SK-N-SH treated with all-trans-retinoic acid at 6 μM for 48 hours (cell line): ENCODE measurements at regions not wholly inside any gene's neighbourhood (a gene's known extent, or its start where the extent isn't known, plus 50 kb on each side); places are given as distances from the start of the nearest gene placed in this dataset.

ENCODE experiments used
- PATZ1 ChIP-seq: fragments of 250-450 bp; sonication (Bioruptor Pico); IDR thresholded peaks from 2 replicates; pipeline ENCODE4 v1.8.0; 2020; ENCODE audit warnings: mild to moderate bottlenecking, moderate library complexity, borderline replicate concordance
- ZFP30 ChIP-seq: fragments of 450-650 bp; formaldehyde crosslinking; IDR thresholded peaks from 2 replicates; pipeline ENCODE4 v1.5.0; 2022; ENCODE audit warnings: mild to moderate bottlenecking, moderate library complexity
- ZNF70 ChIP-seq: fragments of 450-650 bp; formaldehyde crosslinking; IDR thresholded peaks from 2 replicates; pipeline ENCODE4 v1.5.0; 2020; ENCODE audit warnings: mild to moderate bottlenecking, moderate library complexity
- TF ChIP-seq, protein P1 (sequence below): fragments of 250-450 bp; sonication (Bioruptor Pico); IDR thresholded peaks from 2 replicates; pipeline ENCODE4 v1.5.1; 2021; ENCODE audit warnings: mild to moderate bottlenecking, moderate library complexity

DNA sequence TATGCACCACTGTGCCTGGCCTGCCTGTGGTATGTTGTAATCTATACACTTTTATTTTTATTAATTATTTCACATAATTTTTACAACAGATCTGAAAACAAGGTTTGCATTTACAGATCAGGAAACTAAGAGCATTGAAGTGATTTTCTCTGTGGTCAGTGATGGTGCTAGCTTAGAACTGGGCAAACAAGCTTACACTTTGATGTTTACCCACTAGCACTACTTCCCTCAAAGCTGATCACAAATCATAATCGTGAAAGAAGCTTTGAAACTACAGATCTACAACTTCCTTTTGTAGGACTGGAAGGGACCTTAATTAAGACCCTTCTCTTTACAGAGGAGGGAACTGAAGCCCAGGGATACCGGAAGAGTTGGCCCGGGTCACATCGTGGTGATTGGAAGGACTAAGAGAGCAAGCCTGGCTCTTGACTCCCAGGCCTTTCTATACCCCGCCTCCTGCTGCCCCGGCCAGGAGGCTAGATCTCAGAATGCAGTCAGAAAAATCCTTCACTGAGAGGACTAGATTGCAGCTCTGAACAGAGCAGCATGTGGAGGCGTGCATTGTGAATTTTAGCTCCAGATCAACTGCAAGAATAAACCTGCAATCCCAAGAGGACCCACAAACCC lies 93.7 kb upstream of the ZNF827 start:
- TF ChIP-seq ZFP30 (CRISPR knock-in tag) = no peak
- no peak for TF ChIP-seq ZNF70
- TF ChIP-seq PATZ1 (CRISPR knock-in tag) = no peak
- TF ChIP-seq, protein P1, sequence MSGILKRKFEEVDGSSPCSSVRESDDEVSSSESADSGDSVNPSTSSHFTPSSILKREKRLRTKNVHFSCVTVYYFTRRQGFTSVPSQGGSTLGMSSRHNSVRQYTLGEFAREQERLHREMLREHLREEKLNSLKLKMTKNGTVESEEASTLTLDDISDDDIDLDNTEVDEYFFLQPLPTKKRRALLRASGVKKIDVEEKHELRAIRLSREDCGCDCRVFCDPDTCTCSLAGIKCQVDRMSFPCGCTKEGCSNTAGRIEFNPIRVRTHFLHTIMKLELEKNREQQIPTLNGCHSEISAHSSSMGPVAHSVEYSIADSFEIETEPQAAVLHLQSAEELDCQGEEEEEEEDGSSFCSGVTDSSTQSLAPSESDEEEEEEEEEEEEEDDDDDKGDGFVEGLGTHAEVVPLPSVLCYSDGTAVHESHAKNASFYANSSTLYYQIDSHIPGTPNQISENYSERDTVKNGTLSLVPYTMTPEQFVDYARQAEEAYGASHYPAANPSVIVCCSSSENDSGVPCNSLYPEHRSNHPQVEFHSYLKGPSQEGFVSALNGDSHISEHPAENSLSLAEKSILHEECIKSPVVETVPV (CRISPR knock-in tag) = no peak
